Right lobe of liver (tissue), 4 donors: ENCODE measurements at regions not wholly inside any gene's neighbourhood (a gene's known extent, or its start where the extent isn't known, plus 50 kb on each side); places are given as distances from the start of the nearest gene placed in this dataset.
"Not testable (repeated sequence)": the region's sequence is repeated elsewhere in the genome, so short reads cannot be mapped to it uniquely, and the experiment has no call there.

ENCODE experiments used
- CTCF ChIP-seq, 4 donors: fragments of 200-600 bp in 3 of 4; fragments of 450-650 bp in 1 of 4; IDR thresholded peaks; one replicate each; pipeline versions ENCODE4 v1.5.1 to v1.8.0; 2016 to 2022; ENCODE audit warnings: antibody characterized with exemption in 4 of 4, mild to moderate bottlenecking in 2 of 4
- POLR2A ChIP-seq: fragments of 450-650 bp; IDR thresholded peaks from one replicate; pipeline ENCODE4 v1.6.1; 2017; ENCODE audit warnings: antibody characterized with exemption, mild to moderate bottlenecking
- donor health status: DM: no; HTN: no; CAD: no.
- donor health status: DM: no; HTN: no; CAD: no.
- donor health status: DM: no; HTN: yes; CAD: no.

GRCh38 chr5:154700289-154700928, 54.8 kb upstream of the LARP1 start:
- TF ChIP-seq CTCF (IDR thresholded peaks at IDR 0.05); POLR2A: not testable (repeated sequence)
